Suppressor macrophage treated with lipopolysaccharide for 1 hour (primary cell): ENCODE measurements at regions not wholly inside any gene's neighbourhood (a gene's known extent, or its start where the extent isn't known, plus 50 kb on each side); places are given as distances from the start of the nearest gene placed in this dataset.
A peak's percentile ranks its signal among the peaks of the same experiment; 100 is the strongest.
"Not testable (repeated sequence)": the region's sequence is repeated elsewhere in the genome, so short reads cannot be mapped to it uniquely, and the experiment has no call there.

ENCODE experiments used
- DNase-seq, 3 donors: peaks; one replicate each; pipeline ENCODE4 v3.0.0-alpha.2; 2020 to 2022

GRCh38 chr9:97176206-97176605, 131.3 kb upstream of the CCDC180 start:
- no peak for DNase-seq

GRCh38 chr9:97168174-97168573, 129.2 kb upstream of the CTSV start:
- DNase-seq, result not testable (repeated sequence)

- not testable (repeated sequence) for DNase-seq
Measured at GRCh38 chr9:97166496-97167138, 127.7 kb upstream of the CTSV start.

- no peak for DNase-seq
Measured at GRCh38 chr9:97160255-97160654, 121.3 kb upstream of the CTSV start.

GRCh38 chr9:97158722-97159121, 119.8 kb upstream of the CTSV start:
- DNase-seq, result not testable (repeated sequence)

GRCh38 chr9:97155441-97155840, 116.5 kb upstream of the CTSV start:
- DNase-seq, result not testable (repeated sequence)

- no peak for DNase-seq
Measured at GRCh38 chr9:97153967-97154366, 115.0 kb upstream of the CTSV start.

- DNase-seq, result not testable (repeated sequence)
Measured at GRCh38 chr9:97153160-97153559, 114.2 kb upstream of the CTSV start.

GRCh38 chr9:97150471-97150870, 111.5 kb upstream of the CTSV start:
- not testable (repeated sequence) for DNase-seq

- DNase-seq, result not testable (repeated sequence)
Measured at GRCh38 chr9:97148428-97148827, 109.5 kb upstream of the CTSV start.

GRCh38 chr9:97145680-97146079, 106.7 kb upstream of the CTSV start:
- peak in 2 of 3 donors; percentile 28 to 32 for DNase-seq

GRCh38 chr9:97140566-97140965, 101.6 kb upstream of the CTSV start:
- no peak for DNase-seq

- DNase-seq, result no peak
Measured at GRCh38 chr9:97136421-97136820, 97.5 kb upstream of the CTSV start.

GRCh38 chr9:97133966-97134365, 95.0 kb upstream of the CTSV start:
- not testable (repeated sequence) for DNase-seq

GRCh38 chr9:97132865-97133264, 93.9 kb upstream of the CTSV start:
- DNase-seq, result no peak

- not testable (repeated sequence) for DNase-seq
Measured at GRCh38 chr9:97130864-97131263, 91.9 kb upstream of the CTSV start.

- not testable (repeated sequence) for DNase-seq
Measured at GRCh38 chr9:97130387-97130786, 91.4 kb upstream of the CTSV start.

- DNase-seq, result no peak
Measured at GRCh38 chr9:97128919-97129318, 90.0 kb upstream of the CTSV start.

GRCh38 chr9:97124256-97124655, 85.3 kb upstream of the CTSV start:
- DNase-seq, result no peak

GRCh38 chr9:97110696-97111095, 71.8 kb upstream of the CTSV start:
- no peak for DNase-seq

GRCh38 chr9:97109194-97109811, 70.4 kb upstream of the CTSV start:
- DNase-seq, result peak; percentile 65 to 70 (median 66)

GRCh38 chr9:97105220-97105619, 66.3 kb upstream of the CTSV start:
- DNase-seq, result not testable (repeated sequence)

GRCh38 chr9:97103613-97104383, 64.9 kb upstream of the CTSV start:
- DNase-seq, result not testable (repeated sequence)

GRCh38 chr9:97099540-97099939, 60.6 kb upstream of the CTSV start:
- not testable (repeated sequence) for DNase-seq
